EH (cell line): ENCODE measurements at regions not wholly inside any gene's neighbourhood (a gene's known extent, or its start where the extent isn't known, plus 50 kb on each side); places are given as distances from the start of the nearest gene placed in this dataset.
"Not testable (repeated sequence)": the region's sequence is repeated elsewhere in the genome, so short reads cannot be mapped to it uniquely, and the experiment has no call there.

ENCODE experiments used
- DNase-seq: peaks from one replicate; pipeline ENCODE4 v3.0.0-alpha.2; 2015; ENCODE audit warnings: low read depth

- not testable (repeated sequence) for DNase-seq
These were observed 217.6 kb upstream of the ISL1 start for GRCh38 chr5:51165621-51166020.

DNA sequence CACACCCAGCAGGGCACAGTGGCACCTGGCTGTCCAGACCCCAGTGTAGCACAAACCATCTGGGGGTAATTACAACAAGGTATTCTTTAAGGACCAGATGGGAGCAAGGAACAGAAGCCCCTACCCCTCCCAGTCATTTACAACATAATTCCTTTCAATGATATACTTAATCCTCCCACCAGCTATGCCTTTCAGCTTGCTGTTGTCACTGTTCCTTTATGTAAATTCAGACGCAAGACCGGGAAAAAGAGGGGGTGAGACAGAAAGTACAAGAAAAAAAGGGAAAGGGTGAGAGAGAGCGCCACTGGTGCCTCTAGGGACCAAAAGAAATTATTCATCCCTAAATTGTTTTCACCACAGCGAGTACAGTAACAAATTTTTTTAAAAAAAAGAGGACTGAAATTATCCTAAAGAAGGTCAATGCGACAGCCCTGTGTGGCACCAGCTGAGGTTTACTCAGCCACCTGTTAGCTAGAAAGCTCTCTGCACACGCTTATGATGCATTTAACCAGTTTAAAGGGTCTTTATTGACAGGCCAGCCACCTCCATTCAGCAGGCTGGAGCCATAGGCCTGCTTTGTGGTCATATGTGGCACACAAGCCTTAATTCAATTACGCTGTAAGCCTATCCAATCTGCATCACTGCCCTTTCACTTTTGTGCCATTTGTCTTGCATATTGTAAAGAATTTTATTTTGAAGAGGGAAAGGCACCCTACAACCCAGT is 210.2 kb upstream of the ISL1 start:
- no peak for DNase-seq

- DNase-seq, result no peak
These were observed 201.9 kb upstream of the ISL1 start for GRCh38 chr5:51181208-51181894.

DNA sequence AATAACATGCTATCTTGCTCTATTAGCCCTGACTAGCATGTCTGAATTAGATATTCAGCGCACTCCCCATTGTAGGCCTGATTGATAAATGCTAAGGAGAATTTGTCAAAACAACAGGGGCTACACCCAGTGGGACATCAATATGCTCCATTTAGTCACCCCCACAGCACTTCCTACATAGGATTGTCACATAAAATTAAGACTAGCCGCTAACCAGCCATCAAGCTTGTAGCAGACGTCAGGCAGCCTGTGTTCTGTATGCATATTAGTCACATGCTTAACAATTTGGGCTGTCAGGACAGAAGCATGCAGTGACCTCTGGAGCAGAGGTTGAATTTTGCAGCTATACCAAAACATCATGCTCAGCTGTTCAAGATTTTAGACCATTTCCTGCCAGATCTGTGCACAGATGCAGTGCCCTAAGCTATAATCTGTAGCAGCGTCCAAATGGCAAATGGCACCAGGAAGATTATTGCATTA is 197.4 kb upstream of the ISL1 start:
- no peak for DNase-seq

- DNase-seq, result no peak
These were observed 195.2 kb upstream of the ISL1 start for GRCh38 chr5:51188001-51188591.

GRCh38 chr5:51194671-51195070 is 188.6 kb upstream of the ISL1 start:
- no peak for DNase-seq

GRCh38 chr5:51201024-51201423 is 182.2 kb upstream of the ISL1 start:
- no peak for DNase-seq

GRCh38 chr5:51201708-51202107 is 181.5 kb upstream of the ISL1 start:
- no peak for DNase-seq

- no peak for DNase-seq
These were observed 181.1 kb upstream of the ISL1 start for GRCh38 chr5:51202161-51202560.

DNA sequence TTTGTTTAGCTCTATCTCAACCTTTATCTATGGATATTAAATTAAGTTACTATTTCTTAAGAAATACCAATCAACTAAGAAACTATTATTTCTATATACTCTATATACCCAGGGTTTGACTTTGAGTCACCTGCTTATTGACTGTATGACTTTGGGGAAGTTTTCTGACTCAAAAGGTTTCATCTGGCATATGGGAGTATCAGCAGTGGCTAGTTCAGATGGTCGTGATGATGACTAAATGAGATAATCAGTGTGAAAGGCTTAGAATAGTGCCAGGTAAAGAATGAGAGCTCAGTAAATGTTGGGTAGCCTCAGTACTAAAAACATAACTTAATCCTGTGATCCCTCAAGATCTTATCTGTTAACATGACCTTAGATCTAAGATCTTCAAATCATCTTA is 179.7 kb upstream of the ISL1 start:
- DNase-seq, result no peak

DNA sequence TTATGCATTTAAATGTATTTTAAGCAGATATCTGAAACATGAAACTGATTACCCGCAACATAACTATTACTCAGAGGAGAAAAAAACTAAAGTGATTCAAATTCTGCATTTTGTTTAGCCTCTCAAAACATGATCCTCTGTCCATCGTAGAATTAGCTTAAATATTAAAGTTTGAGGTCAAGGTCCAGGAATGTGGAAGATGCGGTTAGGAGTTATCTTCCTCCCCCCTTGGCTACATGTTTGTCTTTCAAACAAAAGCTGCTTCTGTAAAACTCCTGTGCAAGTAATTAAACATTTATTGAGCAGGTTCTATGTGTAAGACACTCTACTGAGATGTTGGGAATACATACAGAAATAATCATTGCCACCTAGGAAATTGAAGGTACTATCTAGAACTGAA is 175.0 kb upstream of the ISL1 start:
- no peak for DNase-seq

DNA sequence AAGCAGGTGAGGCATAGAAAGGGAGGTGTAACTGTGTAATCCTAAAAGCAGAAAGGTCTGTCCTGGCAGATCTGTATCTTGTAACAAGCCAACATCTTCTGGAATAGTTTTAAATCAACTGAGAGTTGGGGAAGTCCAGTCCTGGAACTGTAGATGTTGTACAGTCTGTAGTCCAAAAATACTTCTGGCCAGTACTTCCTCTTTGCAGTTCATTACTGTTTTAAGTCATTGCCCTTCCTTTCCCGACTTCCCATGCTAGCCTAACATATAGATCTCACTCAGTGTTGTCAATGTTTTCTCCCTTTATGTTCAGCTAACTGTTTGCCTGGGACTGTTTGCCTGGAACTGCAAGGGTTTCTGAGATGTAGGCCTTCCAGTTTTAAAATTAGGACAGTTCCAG is 168.5 kb upstream of the ISL1 start:
- no peak for DNase-seq

- DNase-seq, result no peak
These were observed 157.2 kb upstream of the ISL1 start for GRCh38 chr5:51225789-51226742.

DNA sequence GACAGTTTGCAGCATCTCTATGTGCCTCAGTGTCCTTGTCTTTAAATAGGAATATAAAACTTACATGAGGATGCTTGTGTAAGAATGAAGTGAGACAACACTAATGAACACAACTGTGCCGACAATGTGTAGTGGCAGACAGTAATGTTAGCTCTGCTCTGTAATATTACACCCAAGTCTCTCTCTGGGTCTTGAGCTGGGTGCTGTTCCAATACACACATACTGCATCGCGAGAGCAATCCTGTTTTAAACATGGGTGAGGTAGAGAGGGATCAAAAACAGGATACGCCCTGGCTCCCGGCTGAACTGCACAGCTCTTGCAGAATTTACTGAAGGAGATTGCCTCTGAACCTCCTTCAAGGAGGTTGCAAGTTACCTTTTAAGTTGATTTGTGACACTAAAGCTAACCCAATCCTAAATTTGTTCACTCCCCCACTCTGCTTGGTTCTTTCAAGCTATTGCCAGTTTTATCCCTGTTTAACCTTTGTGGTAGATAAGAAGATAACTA is 155.2 kb upstream of the ISL1 start:
- DNase-seq, result no peak

GRCh38 chr5:51230336-51230735 is 152.9 kb upstream of the ISL1 start:
- no peak for DNase-seq

- peak; percentile 6 for DNase-seq
These were observed 140.8 kb upstream of the ISL1 start for GRCh38 chr5:51242456-51242855.

- DNase-seq, result not testable (repeated sequence)
These were observed 132.3 kb upstream of the ISL1 start for GRCh38 chr5:51250957-51251356.

- no peak for DNase-seq
These were observed 112.0 kb upstream of the ISL1 start for GRCh38 chr5:51271261-51271660.

GRCh38 chr5:51273021-51273420 is 110.2 kb upstream of the ISL1 start:
- DNase-seq, result no peak

DNA sequence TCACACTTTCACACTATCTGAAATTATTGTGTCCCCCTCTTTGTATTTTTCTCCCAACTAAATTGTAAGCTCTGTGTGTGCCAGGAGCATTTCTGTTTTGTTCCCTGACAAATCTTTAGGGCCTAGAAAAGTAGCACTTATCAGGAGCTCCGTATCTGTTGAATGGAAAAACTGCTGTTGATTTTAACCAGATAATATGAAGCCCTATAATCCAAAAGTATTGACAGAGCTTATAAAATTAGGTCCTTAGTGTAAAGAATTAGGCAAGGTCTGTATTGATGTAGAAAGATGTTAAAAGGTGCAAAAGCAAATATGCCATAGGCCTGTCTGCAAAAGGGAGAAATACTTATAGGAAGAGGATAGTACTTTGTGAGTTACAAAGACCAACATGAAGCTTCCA is 109.4 kb upstream of the ISL1 start:
- no peak for DNase-seq

GRCh38 chr5:51275428-51275827 is 107.8 kb upstream of the ISL1 start:
- no peak for DNase-seq

- DNase-seq, result no peak
These were observed 107.0 kb upstream of the ISL1 start for GRCh38 chr5:51276250-51276649.
